Stimulated activated naive B cell treated with anti-CD40 and anti-IgM and Interleukin-4, amounts not matched to agents 10 μg/mL and 1 μg/mL and 100 μg/mL, for 72 hours (primary cell): ENCODE measurements at regions not wholly inside any gene's neighbourhood (a gene's known extent, or its start where the extent isn't known, plus 50 kb on each side); places are given as distances from the start of the nearest gene placed in this dataset.

ENCODE experiments used
- ATAC-seq, 2 donors: fragments of 150-1000 bp; cut with Tn5 transposase; replicated peaks; 2 replicates each; pipeline ENCODE4 v1.10.0; 2021; ENCODE audit warnings: moderate library complexity in 1 of 2
- DNase-seq: peaks from one replicate; pipeline ENCODE4 v3.0.0; 2021
- H3K27ac Mint-ChIP-seq: one replicate; pipeline ENCODE4 v1.8.0; 2022; ENCODE audit warnings: mild to moderate bottlenecking, mixed read lengths
- H3K27me3 Mint-ChIP-seq, 2 donors: one replicate each; pipeline ENCODE4 v1.8.0; 2022; ENCODE audit warnings: mixed read lengths in 2 of 2
- H3K36me3 Mint-ChIP-seq, 2 donors: one replicate each; pipeline ENCODE4 v1.8.0; 2022; ENCODE audit warnings: mixed read lengths in 2 of 2, mild to moderate bottlenecking in 1 of 2
- H3K4me1 Mint-ChIP-seq, 2 donors: one replicate each; pipeline ENCODE4 v1.8.0; 2022; ENCODE audit warnings: mixed read lengths in 2 of 2, mild to moderate bottlenecking in 1 of 2
- H3K4me3 Mint-ChIP-seq, 2 donors: one replicate each; pipeline ENCODE4 v1.8.0; 2022; ENCODE audit warnings: mild to moderate bottlenecking in 2 of 2, mixed read lengths in 2 of 2, moderate library complexity in 1 of 2
- H3K9me3 Mint-ChIP-seq, 2 donors: one replicate each; pipeline ENCODE4 v1.8.0; 2022; ENCODE audit warnings: mixed read lengths in 2 of 2, mild to moderate bottlenecking in 1 of 2

DNA sequence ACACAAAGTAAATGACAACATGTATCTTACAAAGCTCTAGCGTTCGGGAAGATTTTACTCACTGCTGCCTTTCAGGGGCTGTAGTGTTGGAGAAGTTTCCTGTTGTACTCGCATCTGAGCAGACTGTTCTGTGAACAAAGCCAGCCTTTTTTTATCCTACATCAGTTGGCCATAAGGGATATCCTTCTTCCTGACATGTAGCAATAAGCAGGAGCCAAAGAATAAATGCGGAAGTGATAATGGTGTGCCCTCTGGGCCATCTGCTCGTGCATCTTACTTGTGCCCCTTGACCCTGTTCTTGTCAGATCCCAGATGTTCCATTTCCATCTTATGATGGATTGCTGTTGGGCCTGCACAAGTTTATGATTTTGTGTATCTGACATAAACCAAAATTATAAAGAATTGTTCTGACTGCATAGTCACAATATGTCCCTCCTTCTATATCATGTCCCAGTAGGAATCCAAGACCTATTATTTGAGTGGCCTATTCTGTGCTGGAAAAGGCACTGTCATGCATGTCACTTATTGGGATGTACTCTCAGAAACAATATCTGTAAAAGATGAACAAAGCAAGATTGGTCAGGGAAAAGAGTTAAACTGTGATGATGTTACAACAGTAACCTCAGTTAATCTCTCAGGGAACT, 631.3 kb downstream of the NSUN3 start:
- DNase-seq: no peak
- Mint-ChIP-seq H3K27ac (no peak overlapping the region), H3K4me3 (no peak overlapping the region), H3K4me1 (no peaks in the 10 kb centered on the region), H3K9me3 (peaks cover 4 to 6% of the 10 kb centered on the region in 2 donors), H3K27me3 (no peaks in the 10 kb centered on the region), H3K36me3 (no peaks in the 10 kb centered on the region)
- no peak for ATAC-seq

DNA sequence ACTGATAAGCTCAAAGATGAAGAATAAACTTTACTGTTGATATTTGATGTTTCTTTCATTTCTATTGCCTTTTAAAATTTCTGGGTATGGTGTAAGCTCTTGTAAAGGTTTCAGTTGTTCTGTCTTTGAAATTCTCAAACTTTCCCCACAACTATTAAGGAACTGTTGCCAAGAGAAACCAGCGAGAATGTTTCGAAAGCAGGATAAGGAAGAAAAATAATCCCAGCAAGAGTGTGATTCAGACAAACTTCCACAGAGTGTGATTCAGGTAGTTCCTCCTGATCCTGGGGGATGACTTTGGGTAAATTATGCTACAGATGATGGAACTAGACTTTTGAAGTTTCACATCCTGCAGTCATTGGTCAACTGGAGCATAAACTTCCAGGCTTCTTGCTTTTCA, 632.0 kb downstream of the NSUN3 start:
- H3K4me3 Mint-ChIP-seq: no peak overlapping the region
- ATAC-seq (no peak), DNase-seq (no peak)
- H3K4me1 Mint-ChIP-seq: no peaks in the 10 kb centered on the region
- H3K36me3 Mint-ChIP-seq: no peaks in the 10 kb centered on the region
- H3K9me3 Mint-ChIP-seq: peaks cover 4 to 6% of the 10 kb centered on the region in 2 donors
- no peak overlapping the region for H3K27ac Mint-ChIP-seq
- no peaks in the 10 kb centered on the region for H3K27me3 Mint-ChIP-seq

DNA sequence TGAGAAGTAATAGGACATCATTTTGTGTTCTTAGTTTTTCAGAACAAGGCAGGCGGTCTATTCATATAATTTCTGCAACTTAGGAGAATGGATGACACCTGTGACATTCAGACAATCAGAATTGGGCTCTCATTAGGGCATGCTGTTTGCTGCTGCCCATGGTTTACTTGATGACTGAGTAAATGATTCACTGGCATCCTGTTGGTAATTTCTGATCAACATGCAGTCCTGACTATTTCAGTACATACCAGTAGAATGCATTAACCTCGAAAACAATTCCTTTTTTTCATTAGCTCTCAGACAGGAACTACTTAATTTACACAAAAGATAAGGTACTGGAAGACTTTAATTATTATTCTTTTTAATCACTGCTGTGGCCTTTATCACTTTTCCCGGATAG, 641.6 kb downstream of the NSUN3 start:
- Mint-ChIP-seq H3K27me3 (no peaks in the 10 kb centered on the region), H3K4me3 (no peak overlapping the region), H3K4me1 (no peaks in the 10 kb centered on the region), H3K9me3 (peaks cover 4% of the 10 kb centered on the region in 2 donors), H3K27ac (no peak overlapping the region), H3K36me3 (no peaks in the 10 kb centered on the region)
- no peak for DNase-seq
- ATAC-seq: no peak

DNA sequence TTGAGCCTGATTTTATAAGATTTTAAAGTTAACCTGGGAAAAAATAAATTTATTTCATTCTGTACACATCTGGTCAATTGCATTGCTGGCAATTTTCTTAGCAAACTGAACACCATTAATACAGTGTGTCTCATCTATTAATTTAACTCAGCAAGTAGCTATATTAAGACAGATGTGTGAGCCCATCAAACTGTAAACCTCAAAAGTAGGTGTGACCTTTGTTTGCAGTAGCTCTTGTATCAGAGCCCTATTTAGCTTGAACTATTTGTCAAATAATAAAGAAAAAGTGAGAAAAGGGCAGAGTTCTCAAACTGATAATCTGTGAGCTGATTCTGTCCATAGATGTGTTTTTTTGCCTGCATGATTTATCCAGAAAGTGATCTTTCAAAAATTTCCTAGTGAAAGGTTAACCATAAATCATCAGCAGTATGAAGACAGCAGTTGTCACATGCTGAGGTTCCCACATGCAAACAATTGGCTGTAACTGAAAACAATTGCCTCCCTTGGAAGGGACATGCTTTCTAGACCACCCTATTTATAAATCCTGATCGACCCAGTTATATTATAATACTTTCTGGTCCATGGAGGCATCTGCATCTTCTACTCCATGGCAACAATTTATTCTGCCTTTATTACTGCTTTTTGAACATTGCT, 646.5 kb downstream of the NSUN3 start:
- H3K4me1 Mint-ChIP-seq: no peaks in the 10 kb centered on the region
- no peak for ATAC-seq
- no peaks in the 10 kb centered on the region for H3K36me3 Mint-ChIP-seq
- no peaks in the 10 kb centered on the region for H3K27me3 Mint-ChIP-seq
- DNase-seq: no peak
- H3K9me3 Mint-ChIP-seq: peaks cover 0 to 4% of the 10 kb centered on the region in 2 donors
- H3K27ac Mint-ChIP-seq: no peak overlapping the region
- no peak overlapping the region for H3K4me3 Mint-ChIP-seq

DNA sequence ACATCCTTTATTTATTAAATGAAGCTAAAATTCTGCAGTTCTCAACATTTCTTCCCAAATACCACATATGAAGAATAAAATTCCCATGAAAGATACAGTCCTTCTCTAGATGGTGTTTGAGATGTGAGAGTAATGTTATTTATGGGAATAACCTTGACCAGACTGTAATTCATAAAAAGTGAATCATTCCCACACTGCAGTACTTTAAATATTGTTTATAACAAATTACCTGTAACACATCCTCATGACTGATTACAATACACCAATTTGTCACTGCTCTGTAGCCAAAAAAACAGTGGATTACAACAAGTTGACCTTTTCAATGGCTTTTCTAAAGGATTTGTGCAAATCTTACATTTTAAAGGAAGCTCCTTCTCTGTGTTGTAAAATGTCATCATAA, 651.3 kb downstream of the NSUN3 start:
- Mint-ChIP-seq H3K4me1 (no peaks in the 10 kb centered on the region), H3K9me3 (peaks cover 0 to 3% of the 10 kb centered on the region in 2 donors), H3K36me3 (no peaks in the 10 kb centered on the region), H3K27ac (no peak overlapping the region), H3K27me3 (no peaks in the 10 kb centered on the region), H3K4me3 (no peak overlapping the region)
- DNase-seq (no peak), ATAC-seq (no peak)

DNA sequence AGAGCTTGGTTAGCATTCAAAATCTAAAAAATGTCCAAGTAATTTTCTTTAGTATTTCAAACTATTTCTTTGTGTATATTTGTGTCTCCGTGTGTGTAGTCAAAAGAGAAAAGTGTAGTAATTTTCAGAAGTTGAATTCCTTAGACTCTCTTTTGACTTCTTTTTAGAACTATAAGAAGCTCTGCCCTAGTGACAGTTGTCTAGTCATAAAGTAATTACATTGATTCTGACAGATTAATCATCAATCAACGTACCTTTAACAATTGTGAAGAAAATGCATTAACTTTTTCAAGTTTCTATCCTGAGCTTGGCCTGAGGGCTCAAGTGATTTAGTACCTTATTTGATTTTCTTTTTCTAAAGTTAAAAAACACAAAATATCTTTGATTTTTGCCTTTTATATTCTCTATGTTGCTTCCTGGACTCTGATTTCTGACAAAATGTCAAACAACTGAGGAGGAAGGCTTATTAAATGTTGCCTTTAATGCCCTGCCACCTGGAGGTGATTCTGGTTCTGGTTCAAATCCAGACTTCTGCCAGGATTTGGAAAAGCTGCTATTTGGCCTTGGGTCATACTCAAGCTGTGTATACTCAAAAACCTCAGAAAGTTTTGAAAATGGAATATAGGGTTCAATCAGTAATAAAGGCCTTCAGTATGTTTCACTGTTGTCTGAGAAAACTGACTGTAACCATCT, 653.6 kb downstream of the NSUN3 start:
- H3K4me3 Mint-ChIP-seq: no peak overlapping the region
- no peaks in the 10 kb centered on the region for H3K27me3 Mint-ChIP-seq
- ATAC-seq (no peak), DNase-seq (no peak)
- H3K27ac Mint-ChIP-seq: no peak overlapping the region
- peaks cover 0 to 7% of the 10 kb centered on the region in 2 donors for H3K9me3 Mint-ChIP-seq
- H3K36me3 Mint-ChIP-seq: no peaks in the 10 kb centered on the region
- no peaks in the 10 kb centered on the region for H3K4me1 Mint-ChIP-seq

DNA sequence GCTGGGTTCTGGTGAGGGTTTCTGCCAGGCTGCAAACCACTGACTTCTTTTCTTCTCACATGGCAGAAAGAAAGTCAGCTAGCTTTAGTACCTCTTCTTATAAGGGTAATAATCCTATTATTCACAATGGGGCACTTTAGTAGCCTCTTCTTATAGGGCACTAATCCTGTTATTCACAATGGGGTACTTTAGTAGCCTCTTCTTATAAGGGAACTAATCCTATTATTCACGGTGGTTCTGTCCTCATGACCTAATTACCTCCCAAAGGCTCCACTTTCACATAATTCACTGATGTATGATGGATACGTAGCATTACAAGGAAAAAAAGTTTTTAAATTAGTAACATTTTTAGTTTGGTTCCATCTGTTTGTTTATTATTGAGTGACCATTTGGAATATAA, 671.3 kb downstream of the NSUN3 start:
- Mint-ChIP-seq H3K27ac (no peak overlapping the region), H3K4me1 (no peaks in the 10 kb centered on the region), H3K36me3 (no peaks in the 10 kb centered on the region), H3K9me3 (peaks cover 0 to 9% of the 10 kb centered on the region in 2 donors), H3K4me3 (no peak overlapping the region), H3K27me3 (no peaks in the 10 kb centered on the region)
- DNase-seq: no peak
- ATAC-seq: no peak

DNA sequence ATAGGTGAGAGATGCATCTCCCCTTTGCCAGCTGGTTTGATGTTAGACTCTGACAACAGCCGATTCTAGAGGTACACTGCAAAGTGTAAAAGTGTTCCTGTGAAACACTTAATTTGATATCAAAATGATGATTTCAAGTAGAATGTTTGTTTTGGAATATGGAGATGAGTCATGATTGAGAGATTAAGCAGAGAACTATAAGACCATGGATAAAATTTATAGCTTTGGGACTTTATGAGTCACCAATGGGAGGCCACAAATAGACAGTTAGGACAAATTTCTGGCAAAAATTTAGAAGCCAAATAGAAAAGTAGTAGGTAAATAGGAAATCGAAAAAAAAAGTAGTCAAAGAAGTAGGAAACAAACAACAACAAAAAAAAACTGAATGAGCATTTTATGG, 672.5 kb downstream of the NSUN3 start:
- DNase-seq (no peak), ATAC-seq (no peak)
- peaks cover 0 to 9% of the 10 kb centered on the region in 2 donors for H3K9me3 Mint-ChIP-seq
- H3K4me1 Mint-ChIP-seq: no peaks in the 10 kb centered on the region
- no peaks in the 10 kb centered on the region for H3K36me3 Mint-ChIP-seq
- no peaks in the 10 kb centered on the region for H3K27me3 Mint-ChIP-seq
- H3K27ac Mint-ChIP-seq: no peak overlapping the region
- no peak overlapping the region for H3K4me3 Mint-ChIP-seq

DNA sequence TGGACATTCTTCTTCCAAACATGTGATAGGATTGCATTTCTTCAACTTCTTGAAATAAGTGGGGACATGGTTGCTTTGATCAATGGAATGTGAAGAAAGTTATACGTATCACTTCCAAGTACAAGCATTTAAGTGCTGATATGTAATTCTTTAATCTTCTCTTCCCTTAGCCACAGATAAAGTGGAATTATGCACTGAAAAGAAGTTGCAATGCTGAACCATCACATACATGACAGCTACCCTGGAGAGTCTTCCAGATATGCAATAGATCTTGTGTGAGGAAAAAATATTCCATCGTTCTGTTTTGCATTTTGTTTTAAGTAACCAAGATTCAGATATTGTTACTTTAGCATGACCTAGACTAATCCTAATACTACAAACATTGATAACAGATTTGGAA, 674.3 kb downstream of the NSUN3 start:
- no peaks in the 10 kb centered on the region for H3K36me3 Mint-ChIP-seq
- ATAC-seq (no peak), DNase-seq (no peak)
- H3K4me3 Mint-ChIP-seq: no peak overlapping the region
- H3K9me3 Mint-ChIP-seq: peaks cover 0 to 4% of the 10 kb centered on the region in 2 donors
- no peaks in the 10 kb centered on the region for H3K27me3 Mint-ChIP-seq
- no peak overlapping the region for H3K27ac Mint-ChIP-seq
- H3K4me1 Mint-ChIP-seq: no peaks in the 10 kb centered on the region

DNA sequence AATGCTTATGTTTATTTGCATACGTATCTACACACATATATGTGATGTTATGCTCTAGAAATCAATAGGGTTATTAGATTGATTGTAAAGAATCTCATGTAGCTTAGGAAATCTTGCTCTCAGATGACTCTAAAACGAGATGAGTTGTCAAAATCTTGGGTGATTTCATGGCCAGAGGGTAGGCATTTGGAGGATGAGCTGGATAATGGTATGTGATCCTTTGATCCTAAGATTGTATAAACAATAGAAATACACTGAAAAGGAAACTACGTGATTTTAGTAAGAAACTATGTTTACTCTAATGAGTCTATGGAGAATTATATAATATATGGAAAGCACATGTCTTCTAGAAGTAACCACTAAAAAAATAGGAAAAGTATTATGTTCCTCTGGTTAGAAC, 676.6 kb downstream of the NSUN3 start:
- Mint-ChIP-seq H3K36me3 (no peaks in the 10 kb centered on the region), H3K4me1 (no peaks in the 10 kb centered on the region), H3K9me3 (peaks cover 6 to 7% of the 10 kb centered on the region in 2 donors), H3K27ac (no peak overlapping the region), H3K4me3 (no peak overlapping the region), H3K27me3 (no peaks in the 10 kb centered on the region)
- DNase-seq (no peak), ATAC-seq (no peak)

DNA sequence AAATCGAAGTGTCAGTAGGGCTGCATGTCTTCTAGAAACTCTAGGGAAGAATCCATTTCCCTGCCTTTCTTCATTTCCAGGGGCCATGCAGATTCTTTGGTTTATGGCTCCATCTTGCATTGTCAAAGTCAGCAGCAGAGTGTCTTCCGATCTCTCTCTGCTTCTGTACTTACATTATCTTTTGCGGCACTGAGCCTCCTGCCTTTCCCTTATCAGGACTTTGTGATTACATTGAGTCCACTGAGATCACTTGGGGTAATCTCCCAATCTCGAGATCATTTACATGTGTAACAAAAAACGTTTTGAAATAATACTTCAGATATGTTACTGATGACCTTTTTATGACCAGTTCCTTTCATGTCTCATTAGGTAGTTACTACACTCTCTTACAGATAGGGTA, 695.9 kb downstream of the NSUN3 start:
- Mint-ChIP-seq H3K27me3 (no peaks in the 10 kb centered on the region), H3K9me3 (peaks cover 10 to 13% of the 10 kb centered on the region in 2 donors), H3K4me1 (no peaks in the 10 kb centered on the region), H3K4me3 (no peak overlapping the region), H3K27ac (no peak overlapping the region), H3K36me3 (no peaks in the 10 kb centered on the region)
- ATAC-seq (no peak), DNase-seq (no peak)

DNA sequence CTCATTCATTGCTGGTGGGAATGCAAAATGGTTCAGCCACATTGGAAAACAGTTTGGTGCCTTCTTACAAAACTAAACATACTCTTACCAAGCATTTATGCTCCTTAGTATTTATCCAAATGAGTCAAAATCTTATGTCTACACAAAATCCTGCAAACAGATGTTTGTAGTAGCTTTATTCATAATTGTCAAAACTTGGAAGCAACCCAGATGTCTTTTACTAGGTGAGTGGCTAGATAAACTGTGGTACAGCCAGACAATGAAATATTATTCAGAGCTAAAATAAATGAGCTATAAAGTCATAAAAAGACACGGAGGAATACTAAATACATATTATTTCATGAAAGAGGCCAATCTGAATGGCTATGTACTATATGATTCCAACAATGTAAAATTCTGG, 709.5 kb downstream of the NSUN3 start:
- DNase-seq (no peak), ATAC-seq (no peak)
- Mint-ChIP-seq H3K9me3 (peaks cover 0 to 2% of the 10 kb centered on the region in 2 donors), H3K4me3 (no peak overlapping the region), H3K4me1 (no peaks in the 10 kb centered on the region), H3K27ac (no peak overlapping the region), H3K36me3 (no peaks in the 10 kb centered on the region), H3K27me3 (no peaks in the 10 kb centered on the region)

DNA sequence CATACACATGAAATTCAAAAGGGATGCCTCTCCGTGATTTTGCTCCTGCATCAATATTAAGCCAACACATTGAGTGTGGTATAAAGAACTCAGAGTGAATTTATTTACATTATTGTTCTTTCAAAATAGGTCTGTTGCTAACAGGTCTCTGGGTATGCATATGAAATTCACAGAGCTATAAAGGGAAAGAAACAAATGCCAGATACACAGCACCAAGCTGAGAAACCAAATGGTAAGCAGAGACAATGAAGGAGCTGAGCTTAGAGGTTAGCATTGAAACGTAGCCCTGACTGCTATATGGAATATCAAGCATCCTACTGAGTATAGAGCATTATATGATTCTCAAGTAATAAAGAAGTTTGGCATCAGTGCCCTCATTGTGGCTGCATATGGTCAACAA, 712.9 kb downstream of the NSUN3 start:
- Mint-ChIP-seq H3K4me3 (no peak overlapping the region), H3K9me3 (peaks cover 0 to 2% of the 10 kb centered on the region in 2 donors), H3K4me1 (no peaks in the 10 kb centered on the region), H3K27ac (no peak overlapping the region), H3K27me3 (no peaks in the 10 kb centered on the region), H3K36me3 (no peaks in the 10 kb centered on the region)
- DNase-seq (no peak), ATAC-seq (no peak)

DNA sequence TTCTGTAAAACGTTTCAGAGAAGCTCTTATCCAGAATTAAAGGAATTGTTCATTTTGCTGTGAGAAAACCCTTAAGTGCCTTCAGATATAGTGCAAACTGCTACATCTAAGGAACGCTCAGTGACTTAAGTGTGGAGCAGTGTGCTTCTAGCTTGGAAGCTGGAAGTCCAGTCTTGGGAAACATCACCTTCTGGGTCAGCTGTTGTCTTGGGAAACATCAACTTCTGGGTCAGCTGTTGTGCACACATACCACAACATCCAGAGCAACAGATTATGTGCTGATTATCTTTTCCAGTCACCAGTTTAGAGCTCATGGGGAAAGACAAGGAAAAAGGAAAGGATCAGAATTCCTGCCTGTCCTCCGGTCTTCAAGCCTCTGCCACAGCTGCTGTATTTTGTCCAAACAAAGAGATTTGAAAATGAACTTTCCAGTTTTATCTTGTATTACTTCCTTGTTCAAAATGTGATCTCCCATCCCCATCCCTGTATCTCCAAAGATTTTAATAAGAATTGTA, 713.6 kb downstream of the NSUN3 start:
- ATAC-seq (no peak), DNase-seq (no peak)
- Mint-ChIP-seq H3K27me3 (no peaks in the 10 kb centered on the region), H3K4me1 (no peaks in the 10 kb centered on the region), H3K9me3 (peaks cover 0 to 2% of the 10 kb centered on the region in 2 donors), H3K27ac (no peak overlapping the region), H3K36me3 (no peaks in the 10 kb centered on the region), H3K4me3 (no peak overlapping the region)

DNA sequence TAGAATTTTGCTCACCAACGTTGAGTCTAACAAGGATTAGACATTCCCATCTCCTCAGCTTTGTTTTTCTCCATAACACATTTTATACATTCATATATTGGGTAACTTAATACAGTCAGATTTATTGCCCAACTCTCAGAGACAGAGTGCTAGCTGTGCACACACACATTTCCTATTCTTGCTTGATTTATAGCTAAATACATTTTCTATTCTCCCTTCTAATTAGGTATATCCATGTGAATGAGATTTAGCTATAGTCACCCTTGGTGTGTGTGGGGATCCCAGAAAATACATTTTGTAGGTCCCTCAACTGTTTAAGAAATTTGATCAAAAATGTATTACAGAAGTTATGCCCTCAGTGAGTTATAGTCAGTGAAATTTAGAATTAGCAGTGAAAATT, 715.4 kb downstream of the NSUN3 start:
- no peak overlapping the region for H3K4me3 Mint-ChIP-seq
- peaks cover 0 to 2% of the 10 kb centered on the region in 2 donors for H3K9me3 Mint-ChIP-seq
- ATAC-seq: no peak
- H3K27ac Mint-ChIP-seq: no peak overlapping the region
- no peaks in the 10 kb centered on the region for H3K27me3 Mint-ChIP-seq
- no peaks in the 10 kb centered on the region for H3K36me3 Mint-ChIP-seq
- H3K4me1 Mint-ChIP-seq: no peaks in the 10 kb centered on the region
- DNase-seq: no peak
